Lung (tissue), 11 donors: ENCODE measurements at regions not wholly inside any gene's neighbourhood (a gene's known extent, or its start where the extent isn't known, plus 50 kb on each side); places are given as distances from the start of the nearest gene placed in this dataset.
"Not testable (repeated sequence)": the region's sequence is repeated elsewhere in the genome, so short reads cannot be mapped to it uniquely, and the experiment has no call there.

Experiments used
- ATAC-seq: fragments of 200-7000 bp; cut with Tn5 transposase; one replicate; pipeline ENCODE4 v1.9.1; 2020; ENCODE audit warnings: moderate number of reproducible peaks; ENCODE audit not compliant: insufficient read depth, low FRiP score
- DNase-seq, 3 donors: peaks; one replicate each; pipeline ENCODE4 v3.0.0-alpha.2; 2013 to 2017
- H3K27ac ChIP-seq, 2 donors: one replicate each; pipeline ENCODE4 v1.5.1; 2013; ENCODE audit warnings: mild to moderate bottlenecking in 2 of 2, moderate library complexity in 2 of 2, control low read depth in 1 of 2, inconsistent platforms in 1 of 2, low read depth in 1 of 2, low read length in 1 of 2
- H3K27me3 ChIP-seq, 3 donors: one replicate each; pipeline ENCODE4 v1.5.1; 2013; ENCODE audit warnings: low read length in 2 of 3; ENCODE audit not compliant: control insufficient read depth in 3 of 3, insufficient read depth in 3 of 3
- H3K36me3 ChIP-seq, 4 donors: one replicate each; pipeline ENCODE4 v1.5.1; 2013; ENCODE audit warnings: low read length in 4 of 4, mild to moderate bottlenecking in 1 of 4, moderate library complexity in 1 of 4; ENCODE audit not compliant: control insufficient read depth in 4 of 4, insufficient read depth in 4 of 4
- H3K4me1 ChIP-seq, 5 donors: one replicate each; pipeline ENCODE4 v1.5.1; 2013; ENCODE audit warnings: low read length in 5 of 5, mild to moderate bottlenecking in 2 of 5, moderate library complexity in 1 of 5; ENCODE audit not compliant: control insufficient read depth in 5 of 5, insufficient read depth in 5 of 5
- H3K4me3 ChIP-seq: one replicate; pipeline ENCODE4 v1.5.1; 2013; ENCODE audit warnings: mild to moderate bottlenecking, control low read depth, moderate library complexity
- H3K9ac ChIP-seq, 2 donors: one replicate each; pipeline ENCODE4 v1.5.1; 2013; ENCODE audit warnings: low read length in 2 of 2, control low read depth in 1 of 2; ENCODE audit not compliant: insufficient read depth in 1 of 2
- H3K9me3 ChIP-seq, 4 donors: one replicate each; pipeline ENCODE4 v1.5.1; 2013; ENCODE audit warnings: low read length in 3 of 4, mild to moderate bottlenecking in 1 of 4, moderate library complexity in 1 of 4; ENCODE audit not compliant: control insufficient read depth in 4 of 4, insufficient read depth in 3 of 4
- WGBS, 2 donors: extraction: QIAGEN DNeasy Blood & Tissue Kit; methylation state at CpG; one replicate each; pipeline ENCODE4 v1.1.7; 2013; 5-methylcytosine and 5-hydroxymethylcytosine counted together
- TF ChIP-seq, protein P1 (sequence below): IDR thresholded peaks from 2 replicates; pipeline ENCODE4 v1.5.1; 2012; ENCODE audit warnings: mild to moderate bottlenecking; ENCODE audit errors: control extremely low read depth, extremely low read depth
- donor health status: control.
- donor health status: control.
- donor health status: Bipolar disorder and iron deficiency.
- donor health status: healthy.
- donor health status: DM: yes; HTN: yes; CAD: no.

DNA sequence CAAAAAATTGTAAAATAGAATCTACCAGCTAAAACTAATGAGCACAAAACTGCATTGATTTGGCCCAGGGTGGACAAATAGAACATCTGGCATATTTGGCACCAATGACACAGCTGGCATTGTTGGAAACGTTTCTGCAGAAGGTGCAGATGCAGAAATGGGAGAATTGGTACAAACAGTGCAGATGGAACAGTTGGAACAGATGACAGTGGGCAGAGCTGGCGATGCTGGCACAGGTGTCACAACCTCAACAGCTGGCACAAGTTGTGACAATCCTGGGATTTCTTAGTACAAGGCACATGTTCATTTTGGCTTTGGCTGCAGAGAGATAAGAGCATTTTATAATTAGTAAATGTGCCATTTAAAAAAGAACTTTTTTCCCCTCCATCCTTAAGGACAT is 91.1 kb upstream of the ZBTB18 start:
- ATAC-seq (no peak), DNase-seq (no peak)
- no peaks in the 10 kb centered on the region for H3K27me3 ChIP-seq
- 72 to 75% methylated on average over 2 of the region's 2 CpGs for WGBS, 2 donors
- no peaks in the 10 kb centered on the region for H3K9me3 ChIP-seq
- H3K4me3 ChIP-seq = no peak overlapping the region
- no peak overlapping the region for H3K27ac ChIP-seq
- TF ChIP-seq, protein P1, sequence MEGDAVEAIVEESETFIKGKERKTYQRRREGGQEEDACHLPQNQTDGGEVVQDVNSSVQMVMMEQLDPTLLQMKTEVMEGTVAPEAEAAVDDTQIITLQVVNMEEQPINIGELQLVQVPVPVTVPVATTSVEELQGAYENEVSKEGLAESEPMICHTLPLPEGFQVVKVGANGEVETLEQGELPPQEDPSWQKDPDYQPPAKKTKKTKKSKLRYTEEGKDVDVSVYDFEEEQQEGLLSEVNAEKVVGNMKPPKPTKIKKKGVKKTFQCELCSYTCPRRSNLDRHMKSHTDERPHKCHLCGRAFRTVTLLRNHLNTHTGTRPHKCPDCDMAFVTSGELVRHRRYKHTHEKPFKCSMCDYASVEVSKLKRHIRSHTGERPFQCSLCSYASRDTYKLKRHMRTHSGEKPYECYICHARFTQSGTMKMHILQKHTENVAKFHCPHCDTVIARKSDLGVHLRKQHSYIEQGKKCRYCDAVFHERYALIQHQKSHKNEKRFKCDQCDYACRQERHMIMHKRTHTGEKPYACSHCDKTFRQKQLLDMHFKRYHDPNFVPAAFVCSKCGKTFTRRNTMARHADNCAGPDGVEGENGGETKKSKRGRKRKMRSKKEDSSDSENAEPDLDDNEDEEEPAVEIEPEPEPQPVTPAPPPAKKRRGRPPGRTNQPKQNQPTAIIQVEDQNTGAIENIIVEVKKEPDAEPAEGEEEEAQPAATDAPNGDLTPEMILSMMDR = no peak
- no peaks in the 10 kb centered on the region for H3K36me3 ChIP-seq
- H3K9ac ChIP-seq = no peak overlapping the region
- no peaks in the 10 kb centered on the region for H3K4me1 ChIP-seq

DNA sequence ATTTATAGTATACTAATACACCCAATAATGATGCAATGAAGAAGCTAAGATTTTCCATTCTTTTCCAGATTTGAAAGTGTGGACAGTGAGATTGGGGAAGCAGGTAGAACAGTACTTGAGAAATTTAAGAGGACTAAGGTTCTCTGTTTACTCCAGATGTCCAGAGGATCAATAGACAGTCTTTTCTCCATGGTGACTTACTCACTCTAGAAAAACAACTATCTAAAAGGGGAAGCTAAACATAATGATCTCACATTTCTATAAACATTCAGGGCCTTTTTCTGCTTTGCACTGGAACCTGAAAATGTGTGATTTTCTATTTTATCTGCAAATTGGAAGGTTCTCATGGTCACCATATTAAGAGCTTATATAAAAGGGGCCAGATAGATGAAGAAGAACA is 93.9 kb upstream of the ZBTB18 start:
- H3K9ac ChIP-seq = no peak overlapping the region
- no peak for ATAC-seq
- H3K27ac ChIP-seq = no peak overlapping the region
- H3K27me3 ChIP-seq = no peaks in the 10 kb centered on the region
- no peaks in the 10 kb centered on the region for H3K36me3 ChIP-seq
- no peak for DNase-seq
- H3K4me3 ChIP-seq = no peak overlapping the region
- no peaks in the 10 kb centered on the region for H3K4me1 ChIP-seq
- no peaks in the 10 kb centered on the region for H3K9me3 ChIP-seq
- TF ChIP-seq, protein P1 = no peak

DNA sequence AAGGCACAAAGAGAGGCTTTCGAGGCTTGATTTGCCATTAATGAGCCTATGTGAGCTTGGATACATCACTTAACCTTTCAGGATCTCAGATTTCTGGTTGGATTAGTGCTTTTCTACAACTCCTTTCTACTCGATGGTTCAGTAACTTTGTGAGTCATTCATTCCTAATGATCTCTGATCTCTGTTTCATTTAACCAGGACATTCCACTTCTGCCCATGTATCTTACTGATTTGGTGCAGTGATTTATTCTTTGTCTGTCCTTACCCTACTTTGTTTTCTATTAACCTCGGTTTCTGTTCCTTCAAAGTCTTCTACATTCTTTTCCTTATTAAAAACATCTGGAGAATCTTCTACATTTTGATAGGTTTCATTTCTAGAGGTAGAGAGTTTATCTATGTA is 94.6 kb upstream of the ZBTB18 start:
- no peak for ATAC-seq

DNA sequence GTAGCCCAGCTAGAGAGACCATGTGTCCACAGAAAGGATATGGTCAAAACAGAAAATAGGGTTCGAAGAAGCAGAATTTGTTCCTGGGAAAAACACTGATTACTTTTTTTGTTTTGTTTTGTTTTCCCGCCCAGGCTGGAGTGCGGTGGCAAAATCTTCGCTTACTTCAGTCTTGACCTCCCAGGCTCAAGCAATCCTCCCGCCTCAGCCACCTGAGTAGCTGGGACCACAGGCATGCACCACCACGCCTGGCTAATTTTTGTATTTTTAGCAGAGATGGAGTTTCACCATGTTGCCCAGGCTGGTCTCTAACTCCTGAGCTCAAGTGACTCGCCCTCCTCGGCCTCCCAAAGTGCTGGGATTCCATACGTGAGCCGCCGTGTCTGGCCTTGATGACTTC is 99.9 kb upstream of the ZBTB18 start:
- 93% methylated on average over 11 of the region's 11 CpGs for WGBS, 2 donors
- H3K9me3 ChIP-seq, H3K4me3 ChIP-seq, H3K9ac ChIP-seq, H3K4me1 ChIP-seq, H3K27me3 ChIP-seq, H3K36me3 ChIP-seq, ATAC-seq, H3K27ac ChIP-seq, DNase-seq: not testable (repeated sequence)

More for the DNA sequence above, 94.6 kb upstream of the ZBTB18 start:
- no peak overlapping the region for H3K4me3 ChIP-seq
- no peak overlapping the region for H3K9ac ChIP-seq
- WGBS, 2 donors = 83 to 91% methylated on average over 3 of the region's 3 CpGs
- DNase-seq = no peak
- TF ChIP-seq, protein P1 = no peak
- H3K27me3 ChIP-seq = no peaks in the 10 kb centered on the region
- H3K9me3 ChIP-seq = no peaks in the 10 kb centered on the region
- no peaks in the 10 kb centered on the region for H3K4me1 ChIP-seq
- H3K36me3 ChIP-seq = no peaks in the 10 kb centered on the region
- H3K27ac ChIP-seq = no peak overlapping the region
